Left colon (tissue), 2 donors: ENCODE measurements at regions not wholly inside any gene's neighbourhood (a gene's known extent, or its start where the extent isn't known, plus 50 kb on each side); places are given as distances from the start of the nearest gene placed in this dataset.
"Not testable (repeated sequence)": the region's sequence is repeated elsewhere in the genome, so short reads cannot be mapped to it uniquely, and the experiment has no call there.

Experiments
- ATAC-seq: fragments of 200-7000 bp; cut with Tn5 transposase; one replicate; pipeline ENCODE4 v1.9.1; 2020; ENCODE audit warnings: mild to moderate bottlenecking, moderate library complexity
- DNase-seq, 2 donors: peaks; one replicate each; pipeline ENCODE4 v3.0.0-alpha.2; 2020
- intact Hi-C, 2 donors: fragments of 100-400 bp; cut with DNase I in 1 of 2; cut with micrococcal nuclease in 1 of 2; formaldehyde crosslinking; loops; one replicate each; pipeline versions ENCODE4 v1.11.2 to v1.14.0; 2022; cut with DNase I, micrococcal nuclease
- donor health status: DM: no; HTN: no; CAD: no.
- donor health status: DM: yes; HTN: yes; CAD: no.

DNA sequence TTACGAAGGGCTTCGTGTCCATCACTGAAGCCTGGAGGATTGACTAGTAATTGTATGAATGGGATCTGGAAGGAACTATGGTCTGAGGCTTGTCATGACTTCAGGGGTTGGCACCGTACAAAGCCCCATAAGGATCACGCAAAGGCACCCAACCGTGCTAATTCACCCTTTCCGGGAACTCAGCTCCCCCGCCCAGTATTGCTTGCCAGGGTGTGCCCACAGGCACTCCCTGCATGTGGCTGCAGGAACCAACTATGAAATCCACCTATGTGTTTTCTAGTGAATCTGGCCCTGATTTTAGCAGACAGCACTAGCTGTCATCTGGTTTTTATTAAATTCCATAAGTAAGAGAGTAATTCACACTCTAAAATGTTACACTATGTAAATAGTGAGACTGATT, 139.2 kb downstream of the TM2D1 start:
- peak; percentile 44 to 48 for DNase-seq
- intact Hi-C loops, result no loop called here

DNA sequence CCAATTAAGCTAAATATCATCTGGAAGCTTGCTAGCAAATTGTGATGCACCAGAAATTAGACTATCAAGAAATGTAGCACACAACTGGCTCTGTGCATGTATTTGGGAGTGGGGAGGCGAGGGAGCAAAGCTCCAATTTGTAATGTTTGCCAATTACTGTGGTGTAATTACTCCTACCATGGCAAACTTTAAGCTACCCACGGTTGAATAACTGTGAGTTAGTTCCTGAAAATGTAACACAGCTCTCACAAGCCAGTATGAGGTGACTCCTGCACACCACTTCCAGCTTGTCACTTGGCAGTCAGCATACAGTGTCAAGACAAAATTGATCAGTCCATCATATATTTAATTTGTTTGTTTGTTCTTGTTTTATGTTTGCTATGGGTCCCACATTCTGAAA, 141.2 kb downstream of the TM2D1 start:
- DNase-seq, result no peak
- intact Hi-C loops, result no loop called here
- no peak for ATAC-seq

More for the DNA sequence above, 139.2 kb downstream of the TM2D1 start:
- peak; percentile 92 for ATAC-seq

DNA sequence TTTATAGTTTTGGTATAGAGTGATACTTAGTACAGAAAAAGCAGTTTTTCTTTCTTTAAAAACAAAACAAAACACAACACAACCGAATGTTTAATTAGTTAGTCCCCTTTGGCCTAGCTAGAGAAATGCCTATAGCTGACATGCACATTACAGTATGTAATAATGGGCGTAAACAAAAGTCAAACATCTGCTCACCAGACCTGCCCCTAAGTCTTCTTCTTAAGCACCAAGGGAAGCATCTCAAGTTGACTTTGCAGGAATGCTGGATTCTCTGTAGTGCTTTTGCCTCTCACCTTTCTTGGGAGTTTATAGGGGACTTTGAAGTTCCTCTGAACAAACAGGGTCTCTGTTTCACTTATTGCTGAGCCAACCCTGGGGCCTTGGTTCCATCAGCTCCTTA, 143.7 kb downstream of the TM2D1 start:
- intact Hi-C loops, result no loop called here
- ATAC-seq (no peak), DNase-seq (no peak)

DNA sequence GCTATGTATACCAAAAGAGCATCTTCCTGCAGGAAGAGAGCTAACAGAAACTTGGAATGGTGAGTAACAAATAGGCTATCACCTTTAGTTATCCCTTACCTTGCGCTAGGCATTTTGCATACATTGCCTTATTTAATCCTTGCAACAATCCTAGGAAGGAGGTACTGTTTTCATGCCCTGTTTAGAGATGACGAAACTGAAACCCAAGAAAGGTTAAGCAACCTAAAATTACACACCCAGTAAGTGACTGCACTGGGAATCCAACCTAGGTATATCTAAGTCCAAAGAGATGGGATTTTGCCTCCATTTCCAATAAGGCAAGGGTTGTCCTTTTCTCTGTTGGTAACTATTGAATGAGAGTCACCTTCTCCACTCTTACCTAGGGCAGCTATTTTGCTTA, 144.5 kb downstream of the TM2D1 start:
- intact Hi-C loops, result no loop called here
- DNase-seq (no peak), ATAC-seq (no peak)

DNA sequence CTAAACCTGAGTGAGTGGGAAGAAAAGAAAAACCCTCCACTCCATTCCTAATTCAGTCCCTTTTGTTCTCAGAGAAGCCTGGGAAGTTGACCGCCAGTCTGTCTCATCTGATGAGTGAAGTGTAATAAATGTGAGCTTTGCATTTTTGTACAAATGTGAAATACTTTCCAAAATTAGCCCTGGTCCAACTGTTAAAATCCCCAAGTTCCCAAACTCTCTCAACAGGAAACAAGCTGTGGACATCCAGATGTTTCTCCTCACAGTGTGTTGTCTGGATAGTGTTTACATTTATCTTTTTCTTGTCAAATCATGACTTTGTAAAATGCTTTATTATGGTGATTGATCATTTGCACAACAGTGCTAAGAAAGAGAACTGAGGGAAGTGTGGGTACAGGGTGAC, 145.1 kb downstream of the TM2D1 start:
- no peak for DNase-seq
- intact Hi-C loops, result no loop called here
- no peak for ATAC-seq

DNA sequence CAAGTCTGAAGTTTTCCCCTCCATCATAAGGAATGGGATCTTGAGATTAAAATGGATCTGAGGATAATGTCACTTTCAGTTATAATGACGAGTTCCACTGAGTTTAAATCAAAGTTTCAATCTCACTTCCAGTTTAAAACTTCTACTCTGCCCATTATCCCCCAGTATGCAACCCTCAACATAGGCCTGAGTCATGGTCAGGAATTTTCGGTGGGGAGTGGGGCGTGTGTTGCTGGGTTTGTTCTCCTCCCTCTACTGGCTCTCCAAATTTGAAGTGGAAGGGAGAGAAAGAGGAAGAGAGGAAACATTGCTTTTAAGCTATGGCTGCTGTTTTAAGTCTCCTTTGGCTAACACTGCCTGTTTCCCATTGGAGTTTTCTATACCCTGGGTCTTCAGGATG, 152.9 kb downstream of the TM2D1 start:
- ATAC-seq, result no peak
- no peak for DNase-seq
- intact Hi-C loops, result no loop called here

DNA sequence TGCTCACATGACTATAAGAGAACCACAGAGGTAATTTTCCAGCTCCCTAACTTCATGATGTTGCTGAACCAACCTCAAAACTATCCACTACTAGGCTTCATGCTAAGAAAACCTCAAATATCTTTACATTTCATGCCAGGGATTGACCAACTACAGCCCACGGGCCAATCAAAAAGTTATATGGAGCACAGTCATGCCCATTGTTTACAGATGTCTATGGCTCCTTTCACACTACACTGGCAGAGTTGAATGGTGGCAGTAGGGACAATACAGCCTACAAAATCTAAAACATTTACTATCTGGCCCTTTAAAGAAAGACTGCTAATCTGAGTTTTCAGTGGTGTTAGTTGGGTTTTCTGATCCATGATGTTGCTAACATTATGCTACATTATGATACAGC, 154.8 kb downstream of the TM2D1 start:
- intact Hi-C loops, result no loop called here
- ATAC-seq, result no peak
- DNase-seq, result no peak

DNA sequence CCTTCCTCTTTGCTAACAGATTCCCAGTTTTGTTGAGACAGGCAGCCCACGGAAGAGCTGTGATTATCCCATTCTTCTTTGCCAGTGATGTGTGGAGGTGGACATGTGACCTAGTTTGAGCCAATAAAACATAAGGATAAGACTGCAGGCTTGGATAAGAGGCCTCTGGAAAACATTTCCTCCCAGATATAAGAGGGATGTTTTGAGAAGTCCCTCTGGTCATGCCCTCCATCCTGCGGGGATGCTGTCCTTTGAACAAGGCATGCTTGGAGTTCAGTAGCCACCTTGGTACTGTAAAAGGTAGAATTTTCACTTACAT, 155.7 kb downstream of the TM2D1 start:
- intact Hi-C loops, result no loop called here
- DNase-seq (no peak), ATAC-seq (no peak)

DNA sequence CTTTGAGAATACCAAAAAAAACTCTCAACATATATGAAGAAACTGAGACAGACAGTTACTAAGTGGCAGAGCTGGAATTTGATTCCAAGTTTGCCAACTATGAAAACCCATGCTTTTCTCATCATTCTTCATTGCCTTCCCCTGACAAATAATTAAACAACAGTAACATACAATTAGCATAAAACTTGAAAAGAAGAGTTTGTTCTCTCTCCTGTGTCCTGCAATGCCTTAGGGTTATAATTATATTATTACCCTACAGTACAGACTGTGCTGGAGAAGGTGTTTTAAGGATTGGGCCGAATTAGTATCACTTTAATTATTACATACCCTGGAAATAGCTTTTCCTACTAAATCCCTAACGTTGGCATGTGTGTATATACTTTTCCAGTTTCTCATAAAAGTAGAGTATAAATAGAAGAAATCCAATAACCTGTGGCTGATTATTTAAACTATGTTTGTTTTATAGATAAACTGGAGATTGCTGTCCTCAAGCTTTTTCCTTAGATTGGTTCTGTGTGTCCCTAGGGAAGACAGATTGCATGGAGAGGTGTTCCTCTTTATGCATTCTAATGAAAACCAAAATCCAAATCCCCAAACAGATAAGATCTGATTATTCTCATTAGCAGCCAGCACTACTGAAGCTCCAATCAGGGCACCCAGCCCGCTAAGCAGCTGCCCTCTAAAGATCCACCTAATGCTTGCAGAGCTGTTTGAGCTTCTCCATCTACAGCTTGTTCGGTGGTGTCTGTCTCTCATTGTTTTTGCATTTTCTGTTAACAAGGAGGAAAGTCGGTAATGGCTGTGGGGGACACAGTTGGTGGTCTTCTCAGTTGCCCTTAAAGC, 156.3 kb downstream of the TM2D1 start:
- intact Hi-C loops, result no loop called here
- DNase-seq (no peak), ATAC-seq (no peak)

DNA sequence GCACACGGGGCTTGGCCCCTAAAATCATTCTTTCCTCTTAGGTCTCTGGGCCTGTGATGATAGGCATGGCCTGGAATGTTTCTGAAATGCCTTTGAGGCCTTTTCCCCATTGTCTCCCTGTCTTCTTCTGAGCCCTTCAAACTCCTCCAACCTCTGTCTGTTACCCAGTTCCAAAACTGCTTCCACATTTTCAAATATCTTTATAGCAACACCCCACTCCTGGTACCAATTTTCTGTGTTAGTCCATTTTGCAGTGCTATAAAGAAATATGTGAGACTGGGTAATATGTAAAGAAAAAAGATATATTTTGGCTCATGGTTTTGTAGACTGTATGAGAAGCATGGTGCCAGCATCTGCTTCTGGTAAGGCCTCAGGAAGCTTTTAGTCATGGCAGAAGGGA, 158.8 kb downstream of the TM2D1 start:
- intact Hi-C loops, result no loop called here
- ATAC-seq, result no peak
- DNase-seq, result no peak

DNA sequence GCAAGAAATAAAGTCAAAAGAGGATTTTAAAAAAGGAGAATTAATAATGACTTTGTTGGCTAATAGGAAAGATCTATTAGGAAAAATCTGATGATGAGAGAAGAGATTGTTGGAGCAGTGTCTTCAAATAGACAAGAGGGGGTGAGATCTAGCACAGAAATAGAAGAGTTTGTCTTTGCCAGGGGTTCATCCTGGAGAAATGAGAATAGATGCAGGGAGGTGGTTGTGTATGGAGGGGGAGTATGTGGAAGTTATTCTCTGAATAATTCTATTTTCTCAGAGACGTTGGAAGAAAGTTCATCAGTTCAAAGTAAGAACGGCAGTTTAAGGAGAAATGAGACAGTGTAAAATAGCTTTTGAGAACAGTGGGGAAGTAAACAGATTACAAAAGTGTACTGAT, 161.3 kb downstream of the TM2D1 start:
- ATAC-seq (no peak), DNase-seq (no peak)
- intact Hi-C loops, result no loop called here

DNA sequence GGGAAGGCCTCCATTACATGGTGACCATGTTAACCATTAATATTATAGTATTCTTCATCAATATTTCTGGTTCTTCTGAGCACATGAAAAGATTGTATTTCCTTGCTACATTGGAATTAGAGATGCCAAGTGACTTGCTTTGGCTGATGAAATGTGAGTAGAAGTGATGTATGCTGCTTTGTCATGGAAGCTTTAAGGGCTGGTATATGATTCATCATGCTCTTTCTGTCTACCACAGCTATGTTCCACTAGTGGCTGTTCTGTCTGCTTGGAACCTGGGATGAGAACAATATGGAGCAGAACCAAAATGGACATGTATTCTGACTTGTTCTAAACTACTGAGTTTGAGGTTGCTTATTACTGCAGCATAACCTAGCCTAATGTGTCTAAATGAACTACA, 163.3 kb downstream of the TM2D1 start:
- ATAC-seq (no peak), DNase-seq (no peak)
- intact Hi-C loops, result no loop called here

DNA sequence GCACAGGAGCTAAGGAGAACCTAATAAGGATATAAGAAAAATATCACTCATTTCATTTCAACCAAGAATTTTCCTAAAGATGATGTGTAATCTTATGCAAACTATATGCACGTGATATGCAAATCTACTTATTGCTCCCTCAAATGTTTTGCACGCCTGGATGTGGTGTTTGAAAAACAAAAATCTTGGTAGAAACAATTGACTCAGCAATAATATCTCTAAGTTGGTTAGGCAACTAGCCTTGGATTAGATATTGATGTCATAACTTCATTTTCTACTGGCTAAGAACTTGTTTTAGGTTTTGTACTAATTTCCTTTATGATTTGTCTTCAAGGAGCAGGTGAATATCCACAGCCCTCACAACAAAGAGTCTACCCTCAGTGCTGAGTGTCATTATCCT, 164.6 kb downstream of the TM2D1 start:
- ATAC-seq, result no peak
- intact Hi-C loops, result no loop called here
- DNase-seq, result no peak

DNA sequence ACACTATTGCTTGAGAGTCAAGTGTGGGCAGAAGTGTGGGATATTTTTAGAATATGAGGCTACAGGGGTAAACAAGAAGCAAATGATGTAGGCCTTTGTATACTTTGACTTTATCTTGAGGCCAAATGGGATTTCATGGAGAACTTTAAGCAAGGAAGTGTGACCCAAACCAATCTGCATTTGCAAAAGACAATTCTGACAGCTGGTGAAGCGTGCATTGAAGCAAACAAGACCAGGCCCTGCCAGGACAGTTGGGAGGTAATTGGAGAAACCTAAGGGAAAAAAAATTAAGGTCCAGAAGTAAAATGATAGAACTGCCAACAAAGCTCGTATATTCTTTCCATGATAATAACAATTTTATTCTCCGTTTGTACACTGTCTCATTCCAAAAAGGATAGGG, 168.3 kb downstream of the TM2D1 start:
- DNase-seq (no peak), ATAC-seq (no peak)
- intact Hi-C loops, result no loop called here

DNA sequence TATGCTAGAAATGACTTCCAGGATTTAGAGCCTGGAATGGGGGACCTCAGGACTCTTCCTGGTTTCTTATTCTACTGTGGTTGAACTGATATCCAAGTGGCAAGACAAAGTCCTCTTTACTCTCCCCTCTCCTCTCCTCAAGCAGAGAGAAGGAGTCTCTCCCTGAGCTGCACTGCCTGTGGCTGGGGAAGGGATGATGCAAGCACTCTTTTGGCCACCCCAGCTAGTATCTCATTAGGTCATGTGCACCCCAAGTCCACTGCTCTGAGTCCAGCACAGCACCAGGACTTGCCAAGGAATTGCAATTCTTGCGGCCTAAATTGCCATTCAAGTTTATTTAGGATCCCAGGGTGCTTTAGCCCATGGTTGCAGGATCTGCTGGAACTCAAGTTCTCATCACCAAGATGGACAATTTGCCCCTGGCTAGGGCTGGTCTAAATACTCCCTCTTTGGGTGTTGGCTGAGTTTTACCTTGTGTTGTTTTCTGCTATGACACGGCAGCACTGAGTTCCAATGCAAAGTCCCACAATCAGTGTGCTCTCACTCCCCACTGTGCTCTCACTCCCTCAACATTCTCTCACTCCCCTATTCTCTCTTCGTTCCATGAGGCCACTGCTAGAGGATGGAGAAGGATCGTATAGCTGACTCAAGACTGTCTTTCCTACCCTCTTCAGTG, 172.2 kb downstream of the TM2D1 start:
- DNase-seq, result no peak
- intact Hi-C loops, result no loop called here
- no peak for ATAC-seq

DNA sequence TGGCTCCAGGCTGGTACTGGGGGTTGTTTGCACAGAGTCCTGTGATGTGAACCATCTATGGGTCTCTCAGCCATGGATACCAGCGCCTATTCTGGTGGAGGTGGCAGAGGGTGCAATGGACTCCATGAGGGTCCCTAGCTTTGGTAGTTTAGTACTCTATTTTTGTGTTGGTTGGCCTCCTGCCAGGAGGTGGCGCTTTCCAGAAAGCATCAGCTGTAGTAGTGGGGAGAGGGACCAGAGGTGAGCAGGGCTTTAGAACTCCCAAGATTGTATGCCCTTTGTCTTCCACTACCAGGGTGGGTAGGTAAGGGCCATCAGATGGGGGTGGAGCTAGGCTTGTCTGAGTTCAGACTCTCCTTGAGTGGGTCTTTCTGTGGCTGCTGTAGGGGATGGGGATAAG, 177.6 kb downstream of the TM2D1 start:
- ATAC-seq, intact Hi-C loops: not testable (repeated sequence)

DNA sequence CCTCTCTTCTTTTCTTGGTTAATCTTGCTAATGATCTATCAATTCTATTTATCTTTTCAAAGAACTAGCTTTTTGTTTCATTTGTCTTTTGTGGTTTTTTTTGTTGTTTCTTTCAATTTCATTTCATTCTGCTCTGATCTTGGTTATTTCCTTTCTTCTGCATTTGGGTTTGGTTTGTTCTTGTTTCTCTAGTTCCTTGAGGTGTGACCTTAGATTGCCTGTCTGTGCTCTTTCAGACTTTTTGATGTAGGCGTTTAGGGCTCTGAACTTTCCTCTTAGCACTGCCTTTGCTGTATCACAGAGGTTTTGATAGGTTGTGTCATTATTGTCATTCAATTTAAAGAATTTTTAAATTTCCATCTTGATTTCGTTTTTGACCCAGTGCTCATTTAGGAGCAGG, 180.1 kb downstream of the TM2D1 start:
- intact Hi-C loops, ATAC-seq, DNase-seq: not testable (repeated sequence)

More for the DNA sequence above, 177.6 kb downstream of the TM2D1 start:
- DNase-seq, result peak in 1 of 2 donors; percentile 12

DNA sequence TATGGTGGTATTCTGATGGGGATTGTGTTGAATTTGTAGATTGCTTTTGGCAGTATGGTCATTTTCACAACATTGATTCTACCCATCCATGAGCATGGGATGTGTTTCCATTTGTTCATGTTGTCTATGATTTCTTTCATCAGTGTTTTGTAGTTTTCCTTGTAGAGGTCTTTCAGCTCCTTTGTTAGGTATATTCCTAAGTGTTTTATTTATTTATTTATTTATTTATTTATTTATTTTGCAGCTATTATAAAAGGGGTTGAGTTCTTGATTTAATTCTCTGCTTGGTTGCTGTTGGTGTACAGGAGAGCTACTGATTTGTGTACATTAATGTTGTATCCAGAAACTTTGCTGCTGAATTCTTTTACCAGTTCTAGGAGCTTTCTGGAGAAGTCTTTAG, 181.4 kb downstream of the TM2D1 start:
- ATAC-seq, intact Hi-C loops, DNase-seq: not testable (repeated sequence)

DNA sequence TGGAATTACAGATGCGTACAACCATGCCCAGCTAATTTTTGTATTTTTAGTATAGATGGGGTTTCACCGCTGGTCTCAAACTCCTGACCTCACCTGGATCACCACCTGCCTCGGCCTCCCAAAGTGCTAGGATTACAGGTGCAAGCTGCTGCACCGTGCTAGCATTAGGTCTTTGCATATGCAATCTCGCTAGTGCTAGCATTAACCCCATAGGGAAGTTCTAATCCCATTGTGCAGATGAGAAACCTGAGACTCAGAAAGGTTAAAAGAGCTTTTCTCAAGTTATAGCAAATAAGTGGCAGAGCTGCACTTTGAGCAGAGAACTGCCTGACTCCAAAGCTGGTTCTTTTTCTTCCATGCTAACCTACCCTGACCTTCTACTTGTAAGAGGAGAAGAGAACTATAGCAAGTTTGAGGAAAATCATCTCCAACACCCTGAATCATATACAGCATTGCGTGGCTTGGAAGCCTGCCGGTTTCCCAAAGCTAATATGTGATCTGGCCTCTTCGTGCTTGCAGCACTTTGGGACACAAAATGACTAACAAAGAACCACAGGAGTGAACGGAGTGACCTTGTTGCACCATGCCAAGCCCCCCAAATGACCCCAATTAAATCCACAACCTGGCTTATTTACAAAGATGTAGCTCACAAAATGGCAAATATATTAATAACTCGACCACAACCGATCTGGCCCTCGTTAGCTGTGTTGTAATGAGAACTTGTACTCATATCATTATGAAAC, 185.1 kb downstream of the TM2D1 start:
- ATAC-seq (no peak), DNase-seq (no peak)
- intact Hi-C loops, result no loop called here

DNA sequence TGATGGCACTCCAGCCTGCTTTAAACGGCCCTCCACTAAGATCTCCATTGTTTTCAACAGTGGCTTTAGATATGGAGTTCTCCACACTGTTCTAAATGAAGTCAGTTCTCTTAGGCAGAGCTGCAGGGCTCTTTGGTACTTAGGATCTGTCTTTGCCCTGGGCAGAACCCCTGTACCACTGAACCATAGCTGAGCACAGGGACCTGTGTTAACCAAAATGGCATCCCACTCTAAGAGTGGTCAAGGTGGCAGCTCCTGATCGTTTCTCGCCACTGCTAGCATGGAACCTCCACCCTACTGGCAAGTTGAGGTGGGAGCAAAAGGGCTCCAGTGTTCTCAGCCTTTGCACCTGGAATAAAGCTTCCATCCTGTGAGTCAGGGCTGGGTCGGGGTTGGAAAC, 186.7 kb downstream of the TM2D1 start:
- intact Hi-C loops, result no loop called here
- no peak for ATAC-seq
- DNase-seq, result no peak
